SK-MEL-5 (cell line): ENCODE measurements at regions not wholly inside any gene's neighbourhood (a gene's known extent, or its start where the extent isn't known, plus 50 kb on each side); places are given as distances from the start of the nearest gene placed in this dataset.

ENCODE experiments used
- DNase-seq: peaks from one replicate; pipeline ENCODE4 v3.0.0-alpha.2; 2016; ENCODE audit warnings: low read depth, low spot score
- in situ Hi-C: cut with HindIII; loops from 2 replicates; pipeline ENCODE4 v1.10.0; 2016; ENCODE audit warnings: low sequenced_read_pairs, high pct_unique_total_duplicates, low pct_unique_long_range_greater_than_20kb

DNA sequence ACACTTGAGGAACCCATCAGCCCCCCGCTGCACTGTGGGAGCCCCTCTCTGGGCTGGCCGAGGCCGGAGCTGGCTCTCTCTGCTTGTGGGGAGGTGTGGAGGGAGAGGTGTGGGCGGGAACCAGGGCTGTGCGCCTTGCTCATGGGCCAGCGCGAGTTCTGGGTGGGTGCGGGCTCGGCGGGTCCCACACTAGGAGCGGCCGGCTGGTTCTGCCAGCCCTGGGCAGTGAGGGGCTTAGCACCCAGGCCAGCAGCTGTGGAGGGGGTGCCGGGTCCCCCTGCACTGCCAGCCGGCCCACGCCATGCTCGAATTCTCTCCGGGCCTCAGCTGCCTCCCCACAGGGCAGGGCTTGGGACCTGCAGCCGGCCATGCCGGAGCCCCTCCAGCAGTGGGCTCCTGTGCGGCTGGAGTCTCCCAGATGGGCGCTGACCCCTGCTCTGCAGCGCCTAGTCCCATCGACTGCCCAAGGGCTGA is 430.2 kb downstream of the FAT4 start:
- in situ Hi-C loops: no loop called here
- no peak for DNase-seq

DNA sequence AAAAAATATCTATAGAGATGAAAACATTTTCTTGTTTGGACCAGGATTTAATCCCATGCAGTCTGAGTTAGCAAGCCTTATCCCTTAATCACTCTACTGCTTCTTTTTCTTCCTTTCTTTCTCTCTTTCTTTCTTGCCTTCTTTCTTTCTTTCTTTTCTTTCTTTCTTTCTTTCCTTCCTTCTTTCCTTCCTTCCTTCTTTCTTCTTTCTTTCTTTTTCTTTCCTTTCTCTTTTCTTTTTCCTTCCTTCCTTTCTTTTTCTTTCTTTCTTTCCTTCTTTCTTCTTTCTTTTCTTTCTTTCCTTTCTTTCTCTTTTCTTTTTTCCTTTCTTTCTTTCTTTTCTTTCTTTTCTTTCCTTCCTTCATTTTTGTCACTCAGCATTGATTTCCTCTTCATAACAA is 434.6 kb downstream of the FAT4 start:
- in situ Hi-C loops: no loop called here
- no peak for DNase-seq

DNA sequence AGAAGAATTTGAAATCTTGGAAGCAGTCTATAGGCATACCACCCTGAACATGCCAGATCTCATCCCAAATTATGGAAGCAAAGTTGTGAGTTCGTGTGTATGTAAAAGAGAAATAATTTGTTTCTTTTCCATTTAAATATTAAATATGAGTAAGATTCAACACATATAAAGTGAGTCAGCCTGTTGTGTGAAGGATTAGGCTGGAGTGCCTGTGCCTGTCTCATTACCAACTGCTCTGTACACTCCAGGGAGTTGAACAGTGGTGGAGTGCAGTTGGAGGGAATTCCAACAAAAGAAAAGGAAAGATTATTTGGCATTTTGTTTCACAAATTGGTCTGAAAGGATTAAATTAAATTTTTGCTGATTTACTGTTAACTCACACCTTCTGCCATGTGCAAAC is 435.6 kb downstream of the FAT4 start:
- in situ Hi-C loops: no loop called here
- DNase-seq: no peak

DNA sequence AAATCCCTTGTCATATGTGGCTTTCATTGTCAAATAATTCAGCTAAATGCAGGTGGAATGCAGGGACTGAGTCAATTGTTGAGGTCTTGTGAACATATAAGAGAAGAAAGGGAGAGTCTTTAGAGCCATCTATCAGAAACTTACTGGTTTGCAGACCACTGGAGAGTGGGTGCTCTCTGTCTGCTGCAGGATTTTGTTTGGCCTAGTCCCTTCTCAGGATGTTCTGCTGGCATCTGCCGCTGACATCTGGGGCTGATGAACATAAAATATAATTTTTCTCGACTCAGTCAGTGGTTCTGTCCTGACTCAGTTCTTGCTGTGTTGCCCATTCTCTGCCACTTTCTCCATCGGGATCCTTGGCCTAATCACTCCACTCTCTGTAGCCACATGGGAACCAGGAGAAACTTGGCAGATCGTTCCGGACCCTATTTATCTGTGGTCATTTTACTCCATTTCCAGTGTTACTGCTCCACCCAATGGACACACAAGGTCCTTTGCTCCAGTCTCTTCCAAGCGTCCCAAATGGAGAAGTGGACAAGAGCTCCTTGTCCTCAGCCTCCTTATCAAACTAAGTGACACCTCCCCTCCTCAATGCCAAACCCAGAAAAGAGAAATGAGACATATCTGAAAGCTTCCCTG is 436.2 kb downstream of the FAT4 start:
- in situ Hi-C loops: no loop called here
- DNase-seq: peak; percentile 63

DNA sequence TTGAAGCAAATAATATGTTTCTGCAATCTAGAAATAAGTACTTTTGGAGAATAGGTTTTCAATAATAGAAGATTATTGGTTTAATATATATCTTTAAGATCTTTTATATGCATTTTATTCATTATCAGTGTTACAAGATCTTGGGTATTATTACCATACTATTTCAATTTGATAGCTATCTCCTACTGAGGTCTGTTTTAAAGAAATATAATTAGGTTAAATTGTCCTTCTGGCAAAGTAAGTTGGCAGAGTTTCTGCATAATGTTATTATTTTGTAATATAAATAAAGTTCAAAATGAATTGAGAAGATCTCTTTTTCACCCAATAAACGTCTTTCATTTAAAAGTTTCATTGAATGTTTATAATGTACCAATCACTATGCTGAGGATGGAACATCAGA is 443.7 kb downstream of the FAT4 start:
- in situ Hi-C loops: no loop called here
- no peak for DNase-seq

DNA sequence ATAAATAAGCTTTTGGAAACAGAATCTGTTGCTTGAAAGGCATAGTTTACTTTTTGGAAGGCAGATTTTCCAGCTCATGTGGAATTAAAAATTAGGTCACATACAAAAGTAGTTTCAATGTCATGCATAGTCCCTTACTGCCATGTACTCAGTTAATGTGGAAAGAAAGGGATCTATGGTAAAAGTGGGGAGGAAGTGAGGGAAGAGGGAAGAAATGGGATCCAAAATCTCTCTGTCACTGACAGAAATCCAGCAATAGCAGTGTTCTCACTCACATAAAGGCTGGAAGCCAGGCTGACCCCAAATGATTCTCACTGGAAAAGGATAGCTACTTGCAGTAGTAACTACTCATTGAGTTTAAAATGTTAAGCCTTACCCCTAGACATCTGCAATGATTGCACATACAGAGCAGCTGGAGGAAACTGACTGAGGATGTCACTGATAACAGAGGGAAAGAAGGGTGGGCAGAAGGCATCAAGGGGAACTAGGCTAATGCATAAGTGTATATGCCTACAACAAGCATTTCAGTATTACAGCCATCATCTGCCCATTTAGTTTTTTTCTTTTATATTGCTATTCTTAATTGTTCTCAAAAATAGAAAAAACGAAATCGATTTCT is 445.6 kb downstream of the FAT4 start:
- in situ Hi-C loops: no loop called here
- DNase-seq: no peak

DNA sequence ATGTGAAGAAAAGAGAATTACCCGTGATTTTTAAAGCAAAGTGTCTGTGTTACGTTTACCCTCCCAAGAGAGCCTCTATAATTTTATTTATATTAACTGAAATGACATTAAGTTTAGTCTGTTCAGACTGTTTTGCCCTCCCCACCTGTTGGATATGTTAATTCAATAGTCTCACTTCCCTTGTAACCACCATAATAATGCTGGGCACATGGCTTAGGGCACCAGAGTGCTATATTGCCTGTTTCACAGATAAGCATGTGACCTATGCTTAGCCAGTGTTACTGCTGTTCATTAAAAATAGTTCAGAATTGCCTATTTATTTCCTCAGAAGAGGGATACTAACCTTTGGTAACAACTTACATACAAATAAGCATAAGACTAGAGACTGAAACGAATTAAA is 446.2 kb downstream of the FAT4 start:
- in situ Hi-C loops: no loop called here
- no peak for DNase-seq

DNA sequence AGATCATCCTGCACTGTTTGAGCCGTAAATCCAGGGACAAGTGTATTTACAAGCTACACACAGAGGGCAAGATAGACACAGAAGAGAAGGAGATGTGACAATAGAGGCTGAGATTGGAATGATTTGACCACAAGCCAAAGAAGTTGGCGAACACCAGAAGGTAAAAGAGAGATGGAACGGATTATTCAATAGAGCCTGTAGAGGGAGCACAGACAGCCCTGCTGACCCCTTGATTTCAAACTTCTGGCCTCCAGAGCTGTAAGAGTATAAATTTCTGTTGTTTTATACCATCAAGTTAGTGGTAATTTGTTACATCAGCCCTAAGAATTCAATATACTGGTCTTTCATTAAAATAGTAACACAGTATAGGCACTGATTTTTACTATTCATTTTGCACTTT is 447.8 kb downstream of the FAT4 start:
- in situ Hi-C loops: no loop called here
- DNase-seq: peak; percentile 35

DNA sequence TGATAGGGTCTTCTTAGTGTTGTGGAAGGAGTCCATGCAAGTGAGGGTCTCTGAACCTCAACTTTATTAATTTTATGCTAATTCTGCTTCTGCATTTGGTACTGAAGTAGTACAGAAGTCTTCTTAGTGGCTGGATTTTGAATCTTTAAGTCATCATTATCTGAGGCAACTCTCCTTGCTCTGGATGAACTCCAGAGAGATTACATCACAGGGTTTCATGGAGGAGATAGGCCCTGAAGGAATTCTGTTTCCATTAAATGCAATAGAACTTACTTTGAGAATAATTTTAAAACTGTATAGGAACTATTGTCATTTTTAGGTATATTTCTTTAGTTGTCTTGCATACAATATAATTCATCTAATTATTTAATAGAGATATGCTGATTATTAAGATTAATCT is 451.2 kb downstream of the FAT4 start:
- in situ Hi-C loops: no loop called here
- no peak for DNase-seq

DNA sequence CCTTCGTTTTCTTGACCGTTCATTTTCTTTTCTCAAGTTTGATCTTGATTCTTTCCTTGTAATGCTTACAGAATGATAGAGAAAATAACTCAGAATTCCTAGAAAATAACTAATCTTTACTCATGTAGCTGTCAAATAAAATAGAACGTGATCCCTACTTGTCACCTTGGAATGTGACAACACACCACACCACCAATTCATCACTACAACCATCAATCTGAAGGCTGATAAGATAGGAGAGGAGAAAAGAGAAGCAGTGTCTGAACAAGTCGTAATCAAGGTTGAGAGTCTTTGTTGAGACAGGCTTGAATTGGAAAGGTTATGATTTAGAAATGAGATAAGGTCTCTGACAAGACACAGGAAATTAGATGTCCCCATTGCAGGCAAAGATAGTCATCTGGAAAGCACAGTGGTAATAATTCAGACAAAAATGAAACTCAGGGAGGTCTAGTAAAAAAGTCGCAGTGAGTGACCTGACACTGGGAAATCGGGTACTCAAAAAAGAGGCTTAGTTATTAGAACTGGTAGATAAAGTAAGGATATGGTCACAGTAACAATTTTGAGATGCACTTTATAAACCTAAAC is 456.2 kb downstream of the FAT4 start:
- DNase-seq: no peak
- in situ Hi-C loops: no loop called here

DNA sequence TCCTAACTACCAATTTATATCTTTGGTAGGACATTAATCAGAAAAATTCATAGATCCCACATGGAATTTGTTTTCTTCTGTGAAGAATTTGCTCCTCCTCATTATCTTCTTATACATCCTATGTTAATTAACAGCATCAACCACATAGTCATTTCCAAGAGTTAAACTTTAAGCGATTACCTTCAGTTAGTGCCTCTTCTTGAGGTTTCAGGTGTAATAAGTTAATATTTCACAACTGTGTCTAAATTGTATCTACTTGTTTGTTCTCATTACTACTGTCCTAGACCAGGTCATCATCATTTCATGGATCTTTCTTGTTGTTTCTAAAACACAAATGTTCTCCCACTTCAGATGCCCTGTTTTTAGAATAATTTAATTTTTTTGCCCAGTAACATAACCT is 457.9 kb downstream of the FAT4 start:
- in situ Hi-C loops: no loop called here
- no peak for DNase-seq

DNA sequence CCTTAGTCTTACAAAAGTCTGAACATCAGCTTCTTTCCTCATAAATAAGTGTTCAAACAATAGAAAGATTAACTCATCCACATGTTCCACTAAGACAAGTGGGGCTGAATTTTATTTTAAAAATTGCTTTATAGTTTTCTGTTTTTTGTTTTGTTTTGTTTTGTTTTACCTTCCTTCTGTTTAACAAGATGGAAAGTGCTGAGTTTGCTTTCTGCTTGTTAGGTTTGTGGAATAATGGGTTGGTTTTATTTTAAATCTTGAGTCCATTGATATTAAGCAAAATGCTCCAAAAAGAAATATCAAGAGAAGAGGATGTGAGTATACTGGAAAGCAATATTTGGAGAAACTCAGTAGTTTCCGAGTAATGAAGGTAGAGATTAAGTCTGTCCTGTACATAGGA is 458.7 kb downstream of the FAT4 start:
- DNase-seq: no peak
- in situ Hi-C loops: no loop called here

DNA sequence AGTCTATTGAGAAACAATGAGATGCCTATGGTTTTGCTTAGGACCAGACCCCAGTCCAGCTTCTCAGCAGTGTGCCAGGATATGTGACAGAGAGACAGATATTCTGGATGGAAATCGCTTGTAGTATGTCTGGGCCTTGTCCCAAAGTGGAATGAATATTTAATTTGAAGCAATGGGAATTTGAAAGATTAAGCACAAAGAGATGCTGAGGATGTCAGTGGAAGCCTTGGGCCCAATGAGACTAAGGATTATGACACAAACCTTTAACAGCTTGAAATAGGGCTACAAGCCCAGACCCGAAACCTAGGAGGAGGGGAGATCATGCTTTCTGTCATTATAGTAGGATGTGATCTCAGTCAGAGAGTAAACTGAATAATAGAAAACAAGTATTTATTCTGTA is 459.2 kb downstream of the FAT4 start:
- no peak for DNase-seq
- in situ Hi-C loops: no loop called here

DNA sequence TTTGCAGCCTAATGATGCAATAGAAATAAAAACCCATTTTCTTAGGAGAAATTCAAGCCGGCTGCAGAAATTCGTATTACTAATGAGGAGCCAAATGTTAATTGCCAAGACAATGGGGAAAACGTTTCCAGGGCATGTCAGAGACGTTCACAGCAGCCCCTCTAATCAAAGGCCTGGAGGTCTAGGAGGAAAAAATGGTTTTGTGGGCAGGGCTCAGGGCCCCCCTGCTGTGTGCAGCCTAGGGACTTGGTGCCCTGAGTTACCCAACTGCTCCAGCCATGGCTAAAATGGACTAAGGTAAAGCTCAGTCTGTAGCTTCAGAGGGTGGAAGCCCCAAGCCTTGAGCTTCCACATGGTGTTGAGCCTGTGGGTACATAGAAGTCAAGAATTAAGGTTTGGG is 461.4 kb downstream of the FAT4 start:
- DNase-seq: no peak
- in situ Hi-C loops: no loop called here

DNA sequence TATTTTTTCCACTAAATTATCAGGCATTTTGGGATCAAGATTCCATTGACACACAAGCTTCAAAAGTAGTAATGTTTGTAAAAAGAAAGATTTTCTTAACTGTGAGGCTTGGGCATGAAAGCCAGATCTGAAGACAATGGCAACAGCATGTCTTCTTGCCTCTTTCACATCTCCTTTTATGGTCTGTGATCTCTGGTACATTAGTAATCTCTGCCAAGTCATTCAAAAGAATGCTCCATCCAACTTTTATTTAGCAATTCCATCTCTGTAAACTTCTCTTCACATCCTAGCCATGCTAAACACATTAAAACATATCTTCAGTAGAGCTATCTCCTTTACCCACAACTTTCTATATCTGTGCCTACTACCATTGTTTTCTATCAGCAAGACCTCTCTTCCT is 465.4 kb downstream of the FAT4 start:
- no peak for DNase-seq
- in situ Hi-C loops: no loop called here

DNA sequence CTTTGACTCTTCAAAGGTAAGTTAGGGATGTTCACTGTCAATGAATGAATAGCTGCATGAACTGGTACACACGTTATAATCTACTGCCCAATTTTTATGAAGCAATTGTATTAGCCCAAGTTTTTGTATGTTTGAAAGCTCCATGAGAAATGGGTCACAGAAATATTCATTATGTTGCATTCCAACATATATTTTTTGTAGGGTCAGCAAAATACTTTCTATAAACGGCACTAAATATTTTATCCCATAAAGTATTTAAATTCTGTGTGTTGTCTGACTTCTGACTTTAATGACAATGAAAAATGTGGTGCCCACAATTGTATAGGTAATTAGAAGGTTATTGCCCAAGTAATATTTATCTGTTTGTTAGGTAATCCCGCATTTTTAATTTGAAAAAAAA is 466.0 kb downstream of the FAT4 start:
- in situ Hi-C loops: no loop called here
- no peak for DNase-seq

DNA sequence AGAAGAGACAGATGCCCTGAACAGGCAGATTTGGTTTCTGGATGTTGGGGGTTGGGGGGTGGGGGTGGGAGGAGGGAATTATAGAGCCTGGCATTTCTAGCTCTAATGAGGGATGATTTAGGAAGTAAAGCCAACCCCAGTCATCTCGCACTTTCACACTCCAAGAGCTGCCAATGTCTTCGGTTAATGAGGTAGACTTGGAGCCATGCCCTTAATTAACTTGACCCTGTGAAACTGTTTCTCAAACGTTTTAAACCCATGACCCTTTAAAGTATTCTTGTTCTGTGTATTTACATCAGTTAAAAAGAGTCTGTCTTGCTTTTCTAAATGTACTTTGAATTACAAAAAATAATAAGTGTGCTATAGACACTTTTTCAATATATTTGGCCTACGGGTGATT is 466.9 kb downstream of the FAT4 start:
- in situ Hi-C loops: no loop called here
- no peak for DNase-seq

DNA sequence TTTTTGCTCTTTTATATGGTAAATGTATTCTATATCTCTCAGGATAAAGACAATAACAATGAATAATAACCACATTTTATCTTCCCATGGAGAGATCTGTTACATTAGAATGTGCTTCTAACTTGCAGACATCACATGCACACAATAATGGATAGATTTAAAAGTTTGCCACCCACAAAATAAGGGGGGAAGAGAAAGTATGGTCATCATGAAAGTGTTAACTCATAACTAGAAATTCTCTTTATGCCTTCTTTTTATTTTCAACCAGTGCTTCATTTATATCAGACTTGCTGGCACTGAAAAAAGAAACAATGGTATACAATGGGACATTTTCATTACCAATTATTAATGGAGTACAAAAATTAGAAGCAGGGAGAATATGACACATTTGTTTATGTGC is 470.0 kb downstream of the FAT4 start:
- no peak for DNase-seq
- in situ Hi-C loops: no loop called here

DNA sequence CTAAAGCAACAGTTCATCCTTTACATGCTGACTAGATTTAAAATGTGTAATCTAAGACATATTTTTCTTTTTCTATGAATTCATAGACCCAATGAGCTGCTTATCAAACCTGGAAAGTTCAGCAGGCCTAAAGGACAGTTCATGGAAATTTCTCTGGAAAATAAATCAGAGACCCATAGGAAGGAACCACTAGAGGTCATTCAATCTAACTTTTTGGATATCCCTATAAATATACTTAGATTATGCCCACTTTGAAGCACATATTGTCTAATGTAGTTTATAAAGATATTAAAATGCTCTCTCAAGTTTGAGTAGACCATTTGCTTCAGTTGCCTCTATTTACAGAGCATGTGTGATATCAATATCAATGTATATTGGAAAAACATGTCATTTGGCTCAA is 473.0 kb downstream of the FAT4 start:
- in situ Hi-C loops: no loop called here
- DNase-seq: peak; percentile 7
